MCF 10A (cell line): ENCODE measurements at regions not wholly inside any gene's neighbourhood (a gene's known extent, or its start where the extent isn't known, plus 50 kb on each side); places are given as distances from the start of the nearest gene placed in this dataset.

ENCODE experiments used
- BruUV-seq: library from RNA; stranded (reverse); fragments of 400-500 nt; replicated peaks from 2 replicates; lab custom pipeline; 2021; lab: Mats Ljungman, UMichigan
- CTCF ChIA-PET: fragments of 300-600 bp; sonication (Branson Sonifier 250); formaldehyde crosslinking; extraction: SDS; loops from one replicate; lab custom pipeline; 2021; ENCODE audit warnings: antibody characterized with exemption, inconsistent platforms; lab: Yijun Ruan, JAX
- POLR2A ChIA-PET: fragments of 300-600, 350-650 bp; sonication (Branson Sonifier 250); formaldehyde crosslinking; extraction: SDS; loops from one replicate; lab custom pipeline; 2020; ENCODE audit warnings: antibody characterized with exemption, inconsistent platforms; lab: Yijun Ruan, JAX
- DNase-seq: peaks from one replicate; pipeline ENCODE4 v3.0.0-alpha.2; 2018; ENCODE audit not compliant: unreplicated experiment
- H3K27ac Mint-ChIP-seq: one replicate; pipeline ENCODE4 v1.8.0; 2022; ENCODE audit warnings: mild to moderate bottlenecking, low read depth, mixed read lengths; ENCODE audit not compliant: unreplicated experiment
- H3K27me3 Mint-ChIP-seq: one replicate; pipeline ENCODE4 v1.8.0; 2022; ENCODE audit warnings: mixed read lengths; ENCODE audit not compliant: insufficient read depth, unreplicated experiment
- H3K36me3 Mint-ChIP-seq: one replicate; pipeline ENCODE4 v1.8.0; 2022; ENCODE audit warnings: mild to moderate bottlenecking, moderate library complexity, mixed read lengths; ENCODE audit not compliant: insufficient read depth, unreplicated experiment
- H3K4me1 Mint-ChIP-seq: one replicate; pipeline ENCODE4 v1.8.0; 2022; ENCODE audit warnings: mixed read lengths; ENCODE audit not compliant: insufficient read depth, unreplicated experiment
- H3K4me3 Mint-ChIP-seq: one replicate; pipeline ENCODE4 v1.8.0; 2022; ENCODE audit warnings: mild to moderate bottlenecking, moderate library complexity, mixed read lengths; ENCODE audit not compliant: unreplicated experiment
- H3K9me3 Mint-ChIP-seq: one replicate; pipeline ENCODE4 v1.8.0; 2022; ENCODE audit warnings: mixed read lengths; ENCODE audit not compliant: unreplicated experiment
- CTCF ChIP-seq: fragments of 200-600 bp; IDR thresholded peaks from one replicate; pipeline ENCODE4 v1.8.0; 2022; ENCODE audit warnings: antibody characterized with exemption, mild to moderate bottlenecking; ENCODE audit not compliant: unreplicated experiment
- intact Hi-C: fragments of 100-400 bp; cut with micrococcal nuclease; formaldehyde crosslinking; loops from 2 replicates; pipeline ENCODE4 v1.14.1; 2022

GRCh38 chr16:13425836-13426235, 494.1 kb upstream of the ERCC4 start:
- Mint-ChIP-seq H3K27me3 (no peaks in the 10 kb centered on the region), H3K9me3 (peaks cover 12% of the 10 kb centered on the region), H3K4me3 (no peak overlapping the region), H3K4me1 (peaks cover 7% of the 10 kb centered on the region), H3K36me3 (no peaks in the 10 kb centered on the region), H3K27ac (no peak overlapping the region)
- DNase-seq: no peak
- POLR2A ChIA-PET: no interaction called here
- no peak for TF ChIP-seq CTCF
- CTCF ChIA-PET: interaction anchor here (1.0 to 2.7 kb wide), 2 partner anchors 18 to 27 kb away, joined by 3 to 12 read pairs; no protein-coding TSS in a partner anchor
- BruUV-seq: no TSS peak
- intact Hi-C loops: no loop called here

GRCh38 chr16:13426269-13426668, 493.7 kb upstream of the ERCC4 start:
- ChIA-PET CTCF (interaction anchor here (1.0 to 2.7 kb wide), 2 partner anchors 18 to 26 kb away, joined by 3 to 12 read pairs; no protein-coding TSS in a partner anchor), POLR2A (no interaction called here)
- no peaks in the 10 kb centered on the region for H3K36me3 Mint-ChIP-seq
- no peak overlapping the region for H3K4me3 Mint-ChIP-seq
- H3K27ac Mint-ChIP-seq: no peak overlapping the region
- TF ChIP-seq CTCF: no peak
- H3K9me3 Mint-ChIP-seq: peaks cover 12% of the 10 kb centered on the region
- no peaks in the 10 kb centered on the region for H3K27me3 Mint-ChIP-seq
- intact Hi-C loops: no loop called here
- no peak for DNase-seq
- H3K4me1 Mint-ChIP-seq: peaks cover 7% of the 10 kb centered on the region
- BruUV-seq: no TSS peak

- POLR2A ChIA-PET: no interaction called here
- peaks cover 7% of the 10 kb centered on the region for H3K4me1 Mint-ChIP-seq
- peaks cover 12% of the 10 kb centered on the region for H3K9me3 Mint-ChIP-seq
- H3K27ac Mint-ChIP-seq: no peak overlapping the region
- no peak for DNase-seq
- no peaks in the 10 kb centered on the region for H3K27me3 Mint-ChIP-seq
- no TSS peak for BruUV-seq
- H3K4me3 Mint-ChIP-seq: no peak overlapping the region
- no peaks in the 10 kb centered on the region for H3K36me3 Mint-ChIP-seq
- CTCF ChIA-PET: interaction anchor here (0.6 to 2.7 kb wide), 2 partner anchors 14 to 26 kb away, joined by 4 to 12 read pairs; no protein-coding TSS in a partner anchor
- no peak for TF ChIP-seq CTCF
- intact Hi-C loops: no loop called here
Observed at GRCh38 chr16:13426736-13427135, 493.2 kb upstream of the ERCC4 start.

- peaks cover 7% of the 10 kb centered on the region for H3K4me1 Mint-ChIP-seq
- peaks cover 12% of the 10 kb centered on the region for H3K9me3 Mint-ChIP-seq
- H3K27ac Mint-ChIP-seq: no peak overlapping the region
- H3K27me3 Mint-ChIP-seq: no peaks in the 10 kb centered on the region
- no peaks in the 10 kb centered on the region for H3K36me3 Mint-ChIP-seq
- ChIA-PET CTCF (interaction anchor here (0.5 to 2.7 kb wide), 3 partner anchors 25 to 608 kb away, joined by 3 to 12 read pairs (median 3); no protein-coding TSS in a partner anchor), POLR2A (no interaction called here)
- DNase-seq: no peak
- H3K4me3 Mint-ChIP-seq: no peak overlapping the region
- intact Hi-C loops: no loop called here
- BruUV-seq: no TSS peak
- no peak for TF ChIP-seq CTCF
Observed at GRCh38 chr16:13427943-13428342, 492.0 kb upstream of the ERCC4 start.
